HFFc6 (cell line): ENCODE measurements at regions not wholly inside any gene's neighbourhood (a gene's known extent, or its start where the extent isn't known, plus 50 kb on each side); places are given as distances from the start of the nearest gene placed in this dataset.

ENCODE experiments used
- DNase-seq: peaks from one replicate; pipeline ENCODE4 v3.0.0-alpha.2; 2018
- H3K27ac Mint-ChIP-seq: 2 replicates; pipeline ENCODE4 v1.8.0; 2020; ENCODE audit warnings: mild to moderate bottlenecking, mixed read lengths
- H3K27me3 Mint-ChIP-seq: 2 replicates; pipeline ENCODE4 v1.8.0; 2021; ENCODE audit warnings: mild to moderate bottlenecking, moderate library complexity, mixed read lengths; ENCODE audit not compliant: insufficient read depth
- H3K36me3 Mint-ChIP-seq: 2 replicates; pipeline ENCODE4 v1.8.0; 2021; ENCODE audit warnings: low read depth, mixed read lengths
- H3K4me1 Mint-ChIP-seq: 2 replicates; pipeline ENCODE4 v1.8.0; 2020; ENCODE audit warnings: low read depth, mixed read lengths
- H3K4me3 Mint-ChIP-seq: 2 replicates; pipeline ENCODE4 v1.8.0; 2020; ENCODE audit warnings: mild to moderate bottlenecking, moderate library complexity, mixed read lengths
- H3K9me3 Mint-ChIP-seq: 2 replicates; pipeline ENCODE4 v1.8.0; 2020; ENCODE audit warnings: mild to moderate bottlenecking, mixed read lengths
- TF ChIP-seq, protein P1 (sequence below): fragments of 200-600 bp; sonication (generic); IDR thresholded peaks from 2 replicates; pipeline ENCODE4 v1.5.0; 2021; ENCODE audit warnings: antibody characterized with exemption, mild to moderate bottlenecking

DNA sequence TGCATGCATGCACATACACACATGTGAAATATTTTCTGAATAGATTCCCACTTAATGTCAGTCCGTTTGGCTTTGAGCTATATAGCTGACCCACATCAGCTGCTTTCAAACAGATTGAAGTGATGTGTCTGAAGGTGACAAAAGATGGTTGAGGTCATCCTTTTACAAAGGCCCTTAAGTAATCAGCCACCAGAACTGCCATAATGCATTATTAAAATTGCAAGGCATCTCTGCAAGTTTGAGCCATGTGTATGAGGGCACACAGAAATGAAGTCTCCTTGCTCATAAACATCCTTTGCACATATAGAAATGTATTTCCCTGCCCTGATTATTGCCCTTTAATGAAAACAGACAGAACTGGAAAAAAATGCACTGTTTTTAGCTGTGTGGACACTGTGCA, 1043.0 kb upstream of the C9orf72 start:
- H3K36me3 Mint-ChIP-seq, result no peaks in the 10 kb centered on the region
- H3K27me3 Mint-ChIP-seq, result no peaks in the 10 kb centered on the region
- H3K4me3 Mint-ChIP-seq, result no peak overlapping the region
- no peak overlapping the region for H3K27ac Mint-ChIP-seq
- TF ChIP-seq, protein P1, sequence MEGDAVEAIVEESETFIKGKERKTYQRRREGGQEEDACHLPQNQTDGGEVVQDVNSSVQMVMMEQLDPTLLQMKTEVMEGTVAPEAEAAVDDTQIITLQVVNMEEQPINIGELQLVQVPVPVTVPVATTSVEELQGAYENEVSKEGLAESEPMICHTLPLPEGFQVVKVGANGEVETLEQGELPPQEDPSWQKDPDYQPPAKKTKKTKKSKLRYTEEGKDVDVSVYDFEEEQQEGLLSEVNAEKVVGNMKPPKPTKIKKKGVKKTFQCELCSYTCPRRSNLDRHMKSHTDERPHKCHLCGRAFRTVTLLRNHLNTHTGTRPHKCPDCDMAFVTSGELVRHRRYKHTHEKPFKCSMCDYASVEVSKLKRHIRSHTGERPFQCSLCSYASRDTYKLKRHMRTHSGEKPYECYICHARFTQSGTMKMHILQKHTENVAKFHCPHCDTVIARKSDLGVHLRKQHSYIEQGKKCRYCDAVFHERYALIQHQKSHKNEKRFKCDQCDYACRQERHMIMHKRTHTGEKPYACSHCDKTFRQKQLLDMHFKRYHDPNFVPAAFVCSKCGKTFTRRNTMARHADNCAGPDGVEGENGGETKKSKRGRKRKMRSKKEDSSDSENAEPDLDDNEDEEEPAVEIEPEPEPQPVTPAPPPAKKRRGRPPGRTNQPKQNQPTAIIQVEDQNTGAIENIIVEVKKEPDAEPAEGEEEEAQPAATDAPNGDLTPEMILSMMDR, result no peak
- DNase-seq, result no peak
- peaks cover 21% of the 10 kb centered on the region for H3K9me3 Mint-ChIP-seq
- H3K4me1 Mint-ChIP-seq, result no peaks in the 10 kb centered on the region

DNA sequence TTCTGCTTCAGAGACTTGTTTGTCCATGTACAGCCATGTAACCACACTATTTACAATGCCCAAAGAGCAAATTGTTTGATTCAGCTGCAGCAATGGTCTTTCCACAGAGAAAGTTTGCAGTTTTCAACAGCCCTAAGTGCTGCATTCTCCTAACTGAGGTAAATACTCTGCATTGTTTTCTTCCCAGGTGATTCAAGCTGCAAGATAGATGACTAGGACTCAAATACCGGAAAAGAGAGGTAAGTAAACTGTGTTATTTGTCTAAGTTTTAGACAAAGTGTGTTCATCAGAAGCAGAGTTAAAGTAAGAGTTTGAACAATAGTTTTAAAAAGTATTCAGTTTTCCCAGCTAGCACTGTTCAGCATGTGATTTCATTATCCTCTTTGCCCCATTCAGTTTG, 1046.7 kb upstream of the C9orf72 start:
- no peak overlapping the region for H3K4me3 Mint-ChIP-seq
- no peaks in the 10 kb centered on the region for H3K36me3 Mint-ChIP-seq
- TF ChIP-seq, protein P1, result no peak
- DNase-seq, result no peak
- peaks cover 37% of the 10 kb centered on the region for H3K9me3 Mint-ChIP-seq
- no peaks in the 10 kb centered on the region for H3K4me1 Mint-ChIP-seq
- no peaks in the 10 kb centered on the region for H3K27me3 Mint-ChIP-seq
- H3K27ac Mint-ChIP-seq, result no peak overlapping the region

DNA sequence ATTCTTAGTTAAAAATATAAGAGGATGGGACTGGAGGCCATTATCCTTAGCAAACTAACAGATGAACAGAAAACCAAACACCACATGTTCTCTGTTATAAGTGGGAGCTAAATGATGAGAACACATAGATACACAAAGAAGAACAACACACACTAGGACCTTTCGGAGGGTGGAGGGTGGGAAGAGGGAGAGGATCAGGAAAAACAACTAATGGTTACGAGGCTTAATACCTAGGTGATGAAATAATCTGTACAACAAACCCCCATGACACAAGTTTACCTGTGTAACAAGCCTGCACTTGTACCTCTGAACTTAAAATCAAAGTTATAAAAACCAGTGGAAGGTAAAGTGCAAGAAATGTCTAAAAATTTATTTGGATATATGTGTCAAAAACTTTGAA, 1047.4 kb upstream of the C9orf72 start:
- Mint-ChIP-seq H3K36me3 (no peaks in the 10 kb centered on the region), H3K27ac (no peak overlapping the region), H3K27me3 (no peaks in the 10 kb centered on the region), H3K4me3 (no peak overlapping the region), H3K4me1 (no peaks in the 10 kb centered on the region), H3K9me3 (peaks cover 36% of the 10 kb centered on the region)
- TF ChIP-seq, protein P1, result no peak
- DNase-seq, result no peak

DNA sequence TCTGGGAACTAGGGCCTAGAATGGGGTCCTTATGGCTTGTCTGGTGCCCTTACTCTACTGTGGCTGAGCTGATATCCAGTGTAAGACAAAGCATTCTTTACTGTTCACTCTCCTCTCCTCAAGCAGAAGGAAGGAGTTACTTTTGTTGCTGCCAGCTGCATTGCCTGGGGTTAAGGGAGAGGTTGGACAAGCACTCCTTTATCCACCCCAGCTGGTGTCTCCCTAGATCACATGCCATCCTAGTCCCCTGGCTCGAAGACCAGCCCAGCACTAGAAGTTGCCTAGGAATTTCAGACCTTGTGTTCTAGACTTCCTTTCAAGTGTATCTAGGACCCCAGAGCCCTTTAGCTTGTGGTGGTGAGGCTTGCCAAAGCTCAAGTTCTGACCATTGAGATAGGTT, 1051.5 kb upstream of the C9orf72 start:
- H3K4me3 Mint-ChIP-seq, result no peak overlapping the region
- DNase-seq, result no peak
- TF ChIP-seq, protein P1, result no peak
- H3K36me3 Mint-ChIP-seq, result no peaks in the 10 kb centered on the region
- H3K27ac Mint-ChIP-seq, result no peak overlapping the region
- no peaks in the 10 kb centered on the region for H3K27me3 Mint-ChIP-seq
- peaks cover 25% of the 10 kb centered on the region for H3K9me3 Mint-ChIP-seq
- no peaks in the 10 kb centered on the region for H3K4me1 Mint-ChIP-seq

DNA sequence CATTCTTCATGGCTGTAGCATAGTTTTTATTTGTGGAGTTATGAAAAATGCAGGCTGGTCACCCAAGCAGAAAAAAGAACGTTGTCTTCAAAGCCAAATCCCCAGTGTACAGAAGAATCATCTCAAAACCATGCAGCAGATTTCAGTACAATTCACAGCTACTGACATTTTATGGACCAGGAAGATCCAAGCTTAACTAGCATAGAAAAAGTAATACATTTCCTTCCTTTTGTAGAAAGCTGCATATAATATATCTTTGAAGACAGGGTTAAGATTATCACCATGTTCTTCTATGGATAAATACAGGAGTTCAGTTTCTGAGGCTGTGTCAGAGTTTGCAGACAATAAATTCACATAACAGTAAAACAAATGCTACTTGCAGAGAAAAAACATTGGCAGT, 1054.8 kb upstream of the C9orf72 start:
- H3K9me3 Mint-ChIP-seq, result peaks cover 24% of the 10 kb centered on the region
- no peak overlapping the region for H3K27ac Mint-ChIP-seq
- H3K27me3 Mint-ChIP-seq, result no peaks in the 10 kb centered on the region
- H3K36me3 Mint-ChIP-seq, result no peaks in the 10 kb centered on the region
- TF ChIP-seq, protein P1, result no peak
- DNase-seq, result no peak
- H3K4me1 Mint-ChIP-seq, result no peaks in the 10 kb centered on the region
- H3K4me3 Mint-ChIP-seq, result no peak overlapping the region

DNA sequence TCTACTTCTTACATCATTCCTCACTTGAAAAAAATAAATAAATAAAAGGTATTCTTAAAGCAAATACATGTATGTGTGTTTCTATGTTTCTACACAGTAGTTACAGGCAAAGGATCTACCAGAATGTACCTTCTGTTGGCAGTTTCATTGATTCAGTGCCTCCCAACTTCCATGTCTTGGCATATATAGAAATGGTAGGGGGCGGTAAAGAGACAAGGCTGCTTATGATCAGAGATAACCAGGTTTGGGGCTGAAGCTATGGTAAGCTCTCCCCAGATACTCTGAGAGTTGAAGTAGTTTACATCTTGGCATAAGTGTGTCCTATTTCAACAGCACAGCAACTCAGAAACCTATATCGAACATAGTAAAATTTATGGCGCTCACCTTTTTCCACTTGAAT, 1075.4 kb upstream of the C9orf72 start:
- no peak for DNase-seq
- H3K27me3 Mint-ChIP-seq, result no peaks in the 10 kb centered on the region
- no peak overlapping the region for H3K27ac Mint-ChIP-seq
- no peak overlapping the region for H3K4me3 Mint-ChIP-seq
- TF ChIP-seq, protein P1, result no peak
- H3K36me3 Mint-ChIP-seq, result no peaks in the 10 kb centered on the region
- no peaks in the 10 kb centered on the region for H3K4me1 Mint-ChIP-seq
- peaks cover 31% of the 10 kb centered on the region for H3K9me3 Mint-ChIP-seq
